Peyer's patch (tissue), 4 donors: ENCODE measurements at regions not wholly inside any gene's neighbourhood (a gene's known extent, or its start where the extent isn't known, plus 50 kb on each side); places are given as distances from the start of the nearest gene placed in this dataset.

Experiments used
- POLR2A ChIP-seq, 2 donors: fragments of 450-650 bp; IDR thresholded peaks; one replicate each; pipeline ENCODE4 v1.5.1; 2017; ENCODE audit warnings: antibody characterized with exemption in 2 of 2, mild to moderate bottlenecking in 2 of 2, moderate library complexity in 2 of 2
- TF ChIP-seq, protein P1 (sequence below), 6 experiments: fragments of 450-650 bp in 4 of 6; fragments of 200-600 bp in 2 of 6; sonication (generic) in 1 of 6; IDR thresholded peaks; one replicate each; pipeline ENCODE4 v1.5.1; 2017 to 2019; ENCODE audit warnings: antibody characterized with exemption in 6 of 6, mild to moderate bottlenecking in 3 of 6, moderate library complexity in 1 of 6

DNA sequence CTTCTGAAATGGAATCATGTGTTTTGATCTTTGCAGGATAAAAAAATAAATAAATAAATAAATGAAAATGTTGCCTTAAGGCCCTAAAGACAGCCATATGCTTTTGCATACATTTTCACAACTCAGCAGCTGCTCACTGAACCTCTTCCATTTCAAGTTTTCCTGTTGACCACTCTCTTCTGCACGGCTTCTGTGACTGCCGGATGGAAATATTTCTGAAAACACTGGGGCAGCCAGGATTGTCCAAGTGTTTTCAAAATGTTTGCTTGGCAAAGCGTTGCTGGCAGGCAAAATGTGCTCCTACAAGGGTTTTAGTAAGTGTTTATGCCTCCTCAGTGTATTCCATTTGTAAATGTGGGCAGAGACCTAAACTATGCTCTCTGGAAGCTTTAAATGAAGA is 208.1 kb upstream of the IL1RAPL1 start:
- TF ChIP-seq, protein P1, sequence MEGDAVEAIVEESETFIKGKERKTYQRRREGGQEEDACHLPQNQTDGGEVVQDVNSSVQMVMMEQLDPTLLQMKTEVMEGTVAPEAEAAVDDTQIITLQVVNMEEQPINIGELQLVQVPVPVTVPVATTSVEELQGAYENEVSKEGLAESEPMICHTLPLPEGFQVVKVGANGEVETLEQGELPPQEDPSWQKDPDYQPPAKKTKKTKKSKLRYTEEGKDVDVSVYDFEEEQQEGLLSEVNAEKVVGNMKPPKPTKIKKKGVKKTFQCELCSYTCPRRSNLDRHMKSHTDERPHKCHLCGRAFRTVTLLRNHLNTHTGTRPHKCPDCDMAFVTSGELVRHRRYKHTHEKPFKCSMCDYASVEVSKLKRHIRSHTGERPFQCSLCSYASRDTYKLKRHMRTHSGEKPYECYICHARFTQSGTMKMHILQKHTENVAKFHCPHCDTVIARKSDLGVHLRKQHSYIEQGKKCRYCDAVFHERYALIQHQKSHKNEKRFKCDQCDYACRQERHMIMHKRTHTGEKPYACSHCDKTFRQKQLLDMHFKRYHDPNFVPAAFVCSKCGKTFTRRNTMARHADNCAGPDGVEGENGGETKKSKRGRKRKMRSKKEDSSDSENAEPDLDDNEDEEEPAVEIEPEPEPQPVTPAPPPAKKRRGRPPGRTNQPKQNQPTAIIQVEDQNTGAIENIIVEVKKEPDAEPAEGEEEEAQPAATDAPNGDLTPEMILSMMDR (IDR thresholded peaks at IDR 0.05): no peak
- TF ChIP-seq POLR2A (IDR thresholded peaks at IDR 0.05): no peak
